SK-N-SH treated with all-trans-retinoic acid at 6 μM for 48 hours (cell line): ENCODE measurements at regions not wholly inside any gene's neighbourhood (a gene's known extent, or its start where the extent isn't known, plus 50 kb on each side); places are given as distances from the start of the nearest gene placed in this dataset.

ENCODE experiments used
- ATAC-seq: fragments of 200-7000 bp; cut with Tn5 transposase; 3 replicates; pipeline ENCODE4 v1.9.1; 2020; ENCODE audit warnings: mild to moderate bottlenecking, moderate library complexity
- ARNTL ChIP-seq: fragments of 450-650 bp; formaldehyde crosslinking; IDR thresholded peaks from 2 replicates; pipeline ENCODE4 v1.5.0; 2020; ENCODE audit warnings: low read depth, mild to moderate bottlenecking, moderate library complexity, borderline replicate concordance
- BACH2 ChIP-seq: fragments of 250-450 bp; sonication (Bioruptor Pico); IDR thresholded peaks from 2 replicates; pipeline ENCODE4 v1.9.0; 2021; ENCODE audit warnings: mild to moderate bottlenecking, borderline replicate concordance
- ESRRG ChIP-seq: fragments of 250-450 bp; sonication (Bioruptor Pico); IDR thresholded peaks from 2 replicates; pipeline ENCODE4 v1.6.1; 2021; ENCODE audit warnings: mild to moderate bottlenecking
- GLIS3 ChIP-seq: fragments of 250-450 bp; sonication (Bioruptor Pico); IDR thresholded peaks from 2 replicates; pipeline ENCODE4 v1.5.0; 2020; ENCODE audit warnings: mild to moderate bottlenecking, moderate library complexity
- ISL1 ChIP-seq: fragments of 250-450 bp; sonication (Bioruptor Pico); IDR thresholded peaks from 2 replicates; pipeline ENCODE4 v2.1.2; 2022; ENCODE audit warnings: mild to moderate bottlenecking, moderate library complexity
- OSR1 ChIP-seq: fragments of 250-450 bp; sonication (Bioruptor Pico); IDR thresholded peaks from 2 replicates; pipeline ENCODE4 v1.8.0; 2022; ENCODE audit warnings: moderate library complexity, mild to moderate bottlenecking, inconsistent platforms
- PPARA ChIP-seq: fragments of 250-450 bp; sonication (Bioruptor Pico); IDR thresholded peaks from 2 replicates; pipeline ENCODE4 v1.5.0; 2020; ENCODE audit warnings: mild to moderate bottlenecking, borderline replicate concordance
- RARB ChIP-seq: fragments of 250-450 bp; sonication (Bioruptor Pico); IDR thresholded peaks from 2 replicates; pipeline ENCODE4 v1.8.0; 2021; ENCODE audit warnings: mild to moderate bottlenecking, moderate library complexity
- SNAI2 ChIP-seq: fragments of 250-450 bp; sonication (Bioruptor Pico); IDR thresholded peaks from 2 replicates; pipeline ENCODE4 v1.5.0; 2020; ENCODE audit warnings: mild to moderate bottlenecking, moderate library complexity
- TCF4 ChIP-seq: fragments of 250-450 bp; sonication (Bioruptor Pico); IDR thresholded peaks from 2 replicates; pipeline ENCODE4 v1.8.0; 2021; ENCODE audit warnings: mild to moderate bottlenecking, moderate library complexity, borderline replicate concordance
- TOX ChIP-seq: fragments of 250-450 bp; sonication (Bioruptor Pico); IDR thresholded peaks from 2 replicates; pipeline ENCODE4 v1.8.0; 2021; ENCODE audit warnings: mild to moderate bottlenecking, moderate library complexity, borderline replicate concordance
- ZC3H10 ChIP-seq: fragments of 250-450 bp; sonication (Bioruptor Pico); IDR thresholded peaks from 2 replicates; pipeline ENCODE4 v1.5.1; 2021; ENCODE audit warnings: mild to moderate bottlenecking, moderate library complexity
- ZFP3 ChIP-seq: fragments of 250-450 bp; sonication (Bioruptor Pico); IDR thresholded peaks from 2 replicates; pipeline ENCODE4 v1.5.0; 2020; ENCODE audit warnings: mild to moderate bottlenecking, moderate library complexity
- ZFP30 ChIP-seq: fragments of 450-650 bp; formaldehyde crosslinking; IDR thresholded peaks from 2 replicates; pipeline ENCODE4 v1.5.0; 2022; ENCODE audit warnings: mild to moderate bottlenecking, moderate library complexity
- ZNF565 ChIP-seq: fragments of 450-650 bp; formaldehyde crosslinking; conservative IDR thresholded peaks from 2 replicates; pipeline ENCODE4 v1.5.0; 2020; ENCODE audit warnings: low read depth, mild to moderate bottlenecking, moderate library complexity
- ZNF8 ChIP-seq: fragments of 450-650 bp; formaldehyde crosslinking; IDR thresholded peaks from 2 replicates; pipeline ENCODE4 v1.5.0; 2020; ENCODE audit warnings: mild to moderate bottlenecking, moderate library complexity
- TF ChIP-seq, protein P1 (sequence below): fragments of 250-450 bp; sonication (Bioruptor Pico); IDR thresholded peaks from 2 replicates; pipeline ENCODE4 v1.8.0; 2021; ENCODE audit warnings: low read depth, mild to moderate bottlenecking, moderate library complexity, borderline replicate concordance
- TF ChIP-seq, protein P2 (sequence below): fragments of 250-450 bp; sonication (Bioruptor Pico); IDR thresholded peaks from 2 replicates; pipeline ENCODE4 v1.5.1; 2021; ENCODE audit warnings: mild to moderate bottlenecking, moderate library complexity
- TF ChIP-seq, protein P3 (sequence below): fragments of 250-450 bp; sonication (Bioruptor Pico); IDR thresholded peaks from 2 replicates; pipeline ENCODE4 v1.5.0; 2020; ENCODE audit warnings: mild to moderate bottlenecking, moderate library complexity
- TF ChIP-seq, protein P4 (sequence below): fragments of 250-450 bp; sonication (Bioruptor Pico); IDR thresholded peaks from 2 replicates; pipeline ENCODE4 v1.8.0; 2020; ENCODE audit warnings: mild to moderate bottlenecking, moderate library complexity, borderline replicate concordance

DNA sequence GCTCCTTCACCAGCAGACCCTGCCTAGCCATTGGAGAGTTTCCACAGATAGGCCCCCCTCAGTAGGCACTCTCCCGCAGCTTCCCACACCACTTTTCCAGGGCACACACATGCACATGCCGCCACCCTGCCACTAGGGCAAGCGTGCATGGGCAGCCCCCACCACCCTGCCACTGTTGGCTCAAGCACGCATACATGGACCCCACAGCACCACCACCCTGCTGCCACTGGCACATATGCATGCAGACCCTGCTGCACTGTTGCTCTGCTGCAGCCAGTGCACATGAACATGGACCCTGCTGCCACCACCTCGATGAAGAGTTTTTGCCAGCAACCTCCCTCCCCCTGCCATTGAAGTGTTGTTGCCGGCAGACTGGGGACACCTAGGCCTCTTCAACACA lies 154.9 kb downstream of the FTCDNL1 start:
- no peak for TF ChIP-seq ZC3H10 (CRISPR knock-in tag)
- TF ChIP-seq TCF4 (CRISPR knock-in tag) = no peak
- no peak for TF ChIP-seq ARNTL (CRISPR knock-in tag)
- no peak for TF ChIP-seq ZNF8
- no peak for TF ChIP-seq BACH2 (CRISPR knock-in tag)
- TF ChIP-seq ISL1 = no peak
- no peak for TF ChIP-seq ZNF565 (CRISPR knock-in tag)
- TF ChIP-seq, protein P1, sequence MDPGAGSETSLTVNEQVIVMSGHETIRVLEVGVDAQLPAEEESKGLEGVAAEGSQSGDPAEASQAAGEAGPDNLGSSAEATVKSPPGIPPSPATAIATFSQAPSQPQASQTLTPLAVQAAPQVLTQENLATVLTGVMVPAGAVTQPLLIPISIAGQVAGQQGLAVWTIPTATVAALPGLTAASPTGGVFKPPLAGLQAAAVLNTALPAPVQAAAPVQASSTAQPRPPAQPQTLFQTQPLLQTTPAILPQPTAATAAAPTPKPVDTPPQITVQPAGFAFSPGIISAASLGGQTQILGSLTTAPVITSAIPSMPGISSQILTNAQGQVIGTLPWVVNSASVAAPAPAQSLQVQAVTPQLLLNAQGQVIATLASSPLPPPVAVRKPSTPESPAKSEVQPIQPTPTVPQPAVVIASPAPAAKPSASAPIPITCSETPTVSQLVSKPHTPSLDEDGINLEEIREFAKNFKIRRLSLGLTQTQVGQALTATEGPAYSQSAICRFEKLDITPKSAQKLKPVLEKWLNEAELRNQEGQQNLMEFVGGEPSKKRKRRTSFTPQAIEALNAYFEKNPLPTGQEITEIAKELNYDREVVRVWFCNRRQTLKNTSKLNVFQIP (CRISPR knock-in tag) = no peak
- no peak for TF ChIP-seq PPARA (CRISPR knock-in tag)
- TF ChIP-seq RARB (CRISPR knock-in tag) = no peak
- TF ChIP-seq, all 23 proteins: peak for 0
- no peak for ATAC-seq

DNA sequence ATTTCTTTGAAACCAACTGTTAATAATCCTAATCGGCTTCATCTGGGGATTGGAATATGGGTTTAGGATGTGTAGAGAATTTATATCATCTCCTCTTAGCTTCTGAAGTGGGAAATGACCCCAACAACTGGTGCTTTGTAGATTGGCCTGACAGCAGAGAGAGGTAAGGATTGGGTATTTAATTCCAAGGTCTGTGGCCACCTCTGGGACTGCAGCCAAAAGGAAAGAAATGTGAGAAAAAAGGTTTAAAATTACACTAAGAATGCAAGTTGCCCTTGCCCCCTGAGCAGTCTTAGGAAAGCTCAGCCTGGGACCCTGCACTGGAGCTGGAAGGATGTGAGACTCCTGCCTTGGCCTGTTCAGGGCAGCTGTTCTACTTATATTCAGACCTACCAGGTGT lies 157.1 kb downstream of the FTCDNL1 start:
- no peak for TF ChIP-seq ESRRG
- TF ChIP-seq, protein P2, sequence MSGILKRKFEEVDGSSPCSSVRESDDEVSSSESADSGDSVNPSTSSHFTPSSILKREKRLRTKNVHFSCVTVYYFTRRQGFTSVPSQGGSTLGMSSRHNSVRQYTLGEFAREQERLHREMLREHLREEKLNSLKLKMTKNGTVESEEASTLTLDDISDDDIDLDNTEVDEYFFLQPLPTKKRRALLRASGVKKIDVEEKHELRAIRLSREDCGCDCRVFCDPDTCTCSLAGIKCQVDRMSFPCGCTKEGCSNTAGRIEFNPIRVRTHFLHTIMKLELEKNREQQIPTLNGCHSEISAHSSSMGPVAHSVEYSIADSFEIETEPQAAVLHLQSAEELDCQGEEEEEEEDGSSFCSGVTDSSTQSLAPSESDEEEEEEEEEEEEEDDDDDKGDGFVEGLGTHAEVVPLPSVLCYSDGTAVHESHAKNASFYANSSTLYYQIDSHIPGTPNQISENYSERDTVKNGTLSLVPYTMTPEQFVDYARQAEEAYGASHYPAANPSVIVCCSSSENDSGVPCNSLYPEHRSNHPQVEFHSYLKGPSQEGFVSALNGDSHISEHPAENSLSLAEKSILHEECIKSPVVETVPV = no peak
- TF ChIP-seq TOX (CRISPR knock-in tag) = no peak
- TF ChIP-seq RARB (CRISPR knock-in tag) = no peak
- no peak for TF ChIP-seq BACH2 (CRISPR knock-in tag)
- no peak for TF ChIP-seq GLIS3
- no peak for TF ChIP-seq ISL1
- TF ChIP-seq, protein P3, sequence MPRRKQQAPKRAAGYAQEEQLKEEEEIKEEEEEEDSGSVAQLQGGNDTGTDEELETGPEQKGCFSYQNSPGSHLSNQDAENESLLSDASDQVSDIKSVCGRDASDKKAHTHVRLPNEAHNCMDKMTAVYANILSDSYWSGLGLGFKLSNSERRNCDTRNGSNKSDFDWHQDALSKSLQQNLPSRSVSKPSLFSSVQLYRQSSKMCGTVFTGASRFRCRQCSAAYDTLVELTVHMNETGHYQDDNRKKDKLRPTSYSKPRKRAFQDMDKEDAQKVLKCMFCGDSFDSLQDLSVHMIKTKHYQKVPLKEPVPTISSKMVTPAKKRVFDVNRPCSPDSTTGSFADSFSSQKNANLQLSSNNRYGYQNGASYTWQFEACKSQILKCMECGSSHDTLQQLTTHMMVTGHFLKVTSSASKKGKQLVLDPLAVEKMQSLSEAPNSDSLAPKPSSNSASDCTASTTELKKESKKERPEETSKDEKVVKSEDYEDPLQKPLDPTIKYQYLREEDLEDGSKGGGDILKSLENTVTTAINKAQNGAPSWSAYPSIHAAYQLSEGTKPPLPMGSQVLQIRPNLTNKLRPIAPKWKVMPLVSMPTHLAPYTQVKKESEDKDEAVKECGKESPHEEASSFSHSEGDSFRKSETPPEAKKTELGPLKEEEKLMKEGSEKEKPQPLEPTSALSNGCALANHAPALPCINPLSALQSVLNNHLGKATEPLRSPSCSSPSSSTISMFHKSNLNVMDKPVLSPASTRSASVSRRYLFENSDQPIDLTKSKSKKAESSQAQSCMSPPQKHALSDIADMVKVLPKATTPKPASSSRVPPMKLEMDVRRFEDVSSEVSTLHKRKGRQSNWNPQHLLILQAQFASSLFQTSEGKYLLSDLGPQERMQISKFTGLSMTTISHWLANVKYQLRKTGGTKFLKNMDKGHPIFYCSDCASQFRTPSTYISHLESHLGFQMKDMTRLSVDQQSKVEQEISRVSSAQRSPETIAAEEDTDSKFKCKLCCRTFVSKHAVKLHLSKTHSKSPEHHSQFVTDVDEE (CRISPR knock-in tag) = no peak
- TF ChIP-seq ZNF565 (CRISPR knock-in tag) = no peak
- TF ChIP-seq ZFP30 (CRISPR knock-in tag) = no peak
- TF ChIP-seq ZFP3 = no peak
- TF ChIP-seq, protein P4, sequence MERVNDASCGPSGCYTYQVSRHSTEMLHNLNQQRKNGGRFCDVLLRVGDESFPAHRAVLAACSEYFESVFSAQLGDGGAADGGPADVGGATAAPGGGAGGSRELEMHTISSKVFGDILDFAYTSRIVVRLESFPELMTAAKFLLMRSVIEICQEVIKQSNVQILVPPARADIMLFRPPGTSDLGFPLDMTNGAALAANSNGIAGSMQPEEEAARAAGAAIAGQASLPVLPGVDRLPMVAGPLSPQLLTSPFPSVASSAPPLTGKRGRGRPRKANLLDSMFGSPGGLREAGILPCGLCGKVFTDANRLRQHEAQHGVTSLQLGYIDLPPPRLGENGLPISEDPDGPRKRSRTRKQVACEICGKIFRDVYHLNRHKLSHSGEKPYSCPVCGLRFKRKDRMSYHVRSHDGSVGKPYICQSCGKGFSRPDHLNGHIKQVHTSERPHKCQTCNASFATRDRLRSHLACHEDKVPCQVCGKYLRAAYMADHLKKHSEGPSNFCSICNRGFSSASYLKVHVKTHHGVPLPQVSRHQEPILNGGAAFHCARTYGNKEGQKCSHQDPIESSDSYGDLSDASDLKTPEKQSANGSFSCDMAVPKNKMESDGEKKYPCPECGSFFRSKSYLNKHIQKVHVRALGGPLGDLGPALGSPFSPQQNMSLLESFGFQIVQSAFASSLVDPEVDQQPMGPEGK (CRISPR knock-in tag) = no peak
- no peak for TF ChIP-seq OSR1
- TF ChIP-seq SNAI2 (CRISPR knock-in tag) = no peak
- TF ChIP-seq ARNTL (CRISPR knock-in tag) = no peak
- TF ChIP-seq, all 23 proteins: peak for 0
- no peak for ATAC-seq

DNA sequence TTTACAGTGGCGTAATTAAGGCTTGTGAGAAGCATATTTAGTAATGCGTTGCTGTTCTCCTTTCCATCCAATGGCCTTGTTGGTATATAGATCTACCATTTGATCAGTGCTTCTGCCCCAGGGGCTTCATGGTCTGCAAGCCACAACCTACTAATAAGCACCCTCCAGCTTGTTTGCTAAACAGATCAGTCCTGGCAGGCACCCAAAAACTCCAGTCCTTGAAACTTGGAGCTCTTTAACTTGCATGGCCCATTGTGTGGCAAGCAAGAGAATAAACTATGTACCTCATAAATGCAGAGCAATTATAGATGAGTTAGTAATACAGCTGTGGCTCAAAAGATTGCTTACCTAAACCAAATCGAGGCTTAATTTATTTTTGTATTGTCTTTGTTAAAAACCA lies 158.5 kb downstream of the FTCDNL1 start:
- TF ChIP-seq, protein P1 (CRISPR knock-in tag) = no peak
- TF ChIP-seq ZNF8 = no peak
- TF ChIP-seq, all 23 proteins: peak for 0
- ATAC-seq = no peak

DNA sequence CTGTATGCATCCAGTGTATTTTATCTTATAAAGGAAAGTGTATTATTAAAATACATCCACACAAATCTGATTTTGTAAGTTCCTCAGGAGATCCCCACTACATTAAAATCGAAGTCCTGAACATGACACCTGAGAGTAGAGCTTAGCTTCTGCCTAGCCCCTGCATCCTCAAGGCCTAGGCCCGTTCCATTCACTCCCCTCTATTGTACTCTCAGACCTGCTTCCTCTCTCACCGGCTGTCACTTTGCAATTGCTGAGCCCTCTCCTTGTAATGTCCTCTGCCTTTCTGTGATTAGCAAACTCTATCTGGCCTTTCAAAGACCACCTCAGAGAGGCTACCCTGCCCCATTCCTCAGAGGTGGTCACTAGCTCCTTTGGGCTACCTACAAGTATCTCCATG lies 160.8 kb downstream of the FTCDNL1 start:
- no peak for TF ChIP-seq ISL1
- TF ChIP-seq ARNTL (CRISPR knock-in tag) = no peak
- no peak for TF ChIP-seq PPARA (CRISPR knock-in tag)
- no peak for TF ChIP-seq ZFP30 (CRISPR knock-in tag)
- no peak for TF ChIP-seq OSR1
- TF ChIP-seq ZNF8 = no peak
- no peak for ATAC-seq
